Stimulated activated memory B cell treated with anti-CD40 and anti-IgM and Interleukin-4, amounts not matched to agents 10 μg/mL and 1 μg/mL and 100 μg/mL, for 72 hours (primary cell): ENCODE measurements at regions not wholly inside any gene's neighbourhood (a gene's known extent, or its start where the extent isn't known, plus 50 kb on each side); places are given as distances from the start of the nearest gene placed in this dataset.

Experiments used
- ATAC-seq: fragments of 150-1000 bp; cut with Tn5 transposase; 2 replicates; pipeline ENCODE4 v1.10.0; 2021
- H3K27ac Mint-ChIP-seq: one replicate; pipeline ENCODE4 v1.8.0; 2022; ENCODE audit warnings: mild to moderate bottlenecking, mixed read lengths
- H3K27me3 Mint-ChIP-seq: one replicate; pipeline ENCODE4 v1.8.0; 2022; ENCODE audit warnings: mixed read lengths
- H3K36me3 Mint-ChIP-seq: one replicate; pipeline ENCODE4 v1.8.0; 2022; ENCODE audit warnings: mixed read lengths
- H3K4me1 Mint-ChIP-seq: one replicate; pipeline ENCODE4 v1.8.0; 2022; ENCODE audit warnings: mixed read lengths
- H3K4me3 Mint-ChIP-seq: one replicate; pipeline ENCODE4 v1.8.0; 2022; ENCODE audit warnings: mild to moderate bottlenecking, moderate library complexity, mixed read lengths
- H3K9me3 Mint-ChIP-seq: one replicate; pipeline ENCODE4 v1.8.0; 2022; ENCODE audit warnings: mixed read lengths

GRCh38 chr1:147479864-147480564 lies 61.3 kb upstream of the BCL9 start:
- no peak overlapping the region for H3K4me3 Mint-ChIP-seq
- no peaks in the 10 kb centered on the region for H3K9me3 Mint-ChIP-seq
- no peaks in the 10 kb centered on the region for H3K36me3 Mint-ChIP-seq
- no peak overlapping the region for H3K27ac Mint-ChIP-seq
- peaks cover 31% of the 10 kb centered on the region for H3K27me3 Mint-ChIP-seq
- no peaks in the 10 kb centered on the region for H3K4me1 Mint-ChIP-seq
- no peak for ATAC-seq

GRCh38 chr1:147480565-147480935 lies 60.8 kb upstream of the BCL9 start:
- H3K4me3 Mint-ChIP-seq, result no peak overlapping the region
- ATAC-seq, result no peak
- no peaks in the 10 kb centered on the region for H3K36me3 Mint-ChIP-seq
- no peak overlapping the region for H3K27ac Mint-ChIP-seq
- H3K27me3 Mint-ChIP-seq, result peaks cover 31% of the 10 kb centered on the region
- no peaks in the 10 kb centered on the region for H3K4me1 Mint-ChIP-seq
- no peaks in the 10 kb centered on the region for H3K9me3 Mint-ChIP-seq

GRCh38 chr1:147486876-147487656 lies 54.2 kb upstream of the BCL9 start:
- H3K27ac Mint-ChIP-seq, result no peak overlapping the region
- H3K36me3 Mint-ChIP-seq, result no peaks in the 10 kb centered on the region
- ATAC-seq, result no peak
- H3K27me3 Mint-ChIP-seq, result peaks cover 15% of the 10 kb centered on the region
- no peaks in the 10 kb centered on the region for H3K9me3 Mint-ChIP-seq
- H3K4me3 Mint-ChIP-seq, result no peak overlapping the region
- no peaks in the 10 kb centered on the region for H3K4me1 Mint-ChIP-seq

GRCh38 chr1:147491098-147491497 lies 50.2 kb upstream of the BCL9 start:
- ATAC-seq, result no peak
- no peaks in the 10 kb centered on the region for H3K9me3 Mint-ChIP-seq
- no peak overlapping the region for H3K27ac Mint-ChIP-seq
- H3K4me1 Mint-ChIP-seq, result no peaks in the 10 kb centered on the region
- H3K27me3 Mint-ChIP-seq, result peaks cover 12% of the 10 kb centered on the region
- H3K36me3 Mint-ChIP-seq, result no peaks in the 10 kb centered on the region
- H3K4me3 Mint-ChIP-seq, result no peak overlapping the region
